ENCODE measurements at regions not wholly inside any gene's neighbourhood (a gene's known extent, or its start where the extent isn't known, plus 50 kb on each side); places are given as distances from the start of the nearest gene placed in this dataset.

- H3K4me3 ChIP-seq (replicated peaks; ENCODE audit: low read depth, low read length): no peak overlapping the region
- no peak for TF ChIP-seq CTCF (IDR thresholded peaks at IDR 0.05; ENCODE audit: insufficient read depth, low read length, poor library complexity, severe bottlenecking)
- no peak for DNase-seq (ENCODE audit: extremely low read depth, insufficient read length)
- H3K36me3 ChIP-seq (ENCODE audit: control insufficient read depth, insufficient read depth, low read length): no peaks in the 10 kb centered on the region
- no peaks in the 10 kb centered on the region for H3K27me3 ChIP-seq (replicated peaks; ENCODE audit: control insufficient read depth, insufficient read depth, low read length)
These were observed 160.0 kb upstream of the DTNBP1 start for GRCh38 chr6:15822835-15823234.

- TF ChIP-seq CTCF (IDR thresholded peaks at IDR 0.05; ENCODE audit: insufficient read depth, low read length, poor library complexity, severe bottlenecking): no peak
- no peaks in the 10 kb centered on the region for H3K36me3 ChIP-seq (ENCODE audit: control insufficient read depth, insufficient read depth, low read length)
- no peak overlapping the region for H3K4me3 ChIP-seq (replicated peaks; ENCODE audit: low read depth, low read length)
- H3K27me3 ChIP-seq (replicated peaks; ENCODE audit: control insufficient read depth, insufficient read depth, low read length): no peaks in the 10 kb centered on the region
- no peak for DNase-seq (ENCODE audit: extremely low read depth, insufficient read length)
These were observed 157.0 kb upstream of the DTNBP1 start for GRCh38 chr6:15819841-15820240.

GRCh38 chr6:15819226-15819625 lies 156.4 kb upstream of the DTNBP1 start:
- Histone ChIP-seq H3K36me3 (ENCODE audit: control insufficient read depth, insufficient read depth, low read length) (no peaks in the 10 kb centered on the region), H3K27me3 (replicated peaks; ENCODE audit: control insufficient read depth, insufficient read depth, low read length) (no peaks in the 10 kb centered on the region), H3K4me3 (replicated peaks; ENCODE audit: low read depth, low read length) (no peak overlapping the region)
- TF ChIP-seq CTCF (IDR thresholded peaks at IDR 0.05; ENCODE audit: insufficient read depth, low read length, poor library complexity, severe bottlenecking): no peak
- DNase-seq (ENCODE audit: extremely low read depth, insufficient read length): no peak

- no peak for DNase-seq (ENCODE audit: extremely low read depth, insufficient read length)
- H3K27me3 ChIP-seq (replicated peaks; ENCODE audit: control insufficient read depth, insufficient read depth, low read length): no peaks in the 10 kb centered on the region
- TF ChIP-seq CTCF (IDR thresholded peaks at IDR 0.05; ENCODE audit: insufficient read depth, low read length, poor library complexity, severe bottlenecking): no peak
- H3K36me3 ChIP-seq (ENCODE audit: control insufficient read depth, insufficient read depth, low read length): no peaks in the 10 kb centered on the region
- no peak overlapping the region for H3K4me3 ChIP-seq (replicated peaks; ENCODE audit: low read depth, low read length)
These were observed 155.7 kb upstream of the DTNBP1 start for GRCh38 chr6:15818491-15818890.

- TF ChIP-seq CTCF (IDR thresholded peaks at IDR 0.05; ENCODE audit: insufficient read depth, low read length, poor library complexity, severe bottlenecking): no peak
- Histone ChIP-seq H3K36me3 (ENCODE audit: control insufficient read depth, insufficient read depth, low read length) (no peaks in the 10 kb centered on the region), H3K27me3 (replicated peaks; ENCODE audit: control insufficient read depth, insufficient read depth, low read length) (no peaks in the 10 kb centered on the region), H3K4me3 (replicated peaks; ENCODE audit: low read depth, low read length) (no peak overlapping the region)
- DNase-seq (ENCODE audit: extremely low read depth, insufficient read length): no peak
These were observed 155.2 kb upstream of the DTNBP1 start for GRCh38 chr6:15818044-15818443.

GRCh38 chr6:15817100-15817499 lies 154.3 kb upstream of the DTNBP1 start:
- Histone ChIP-seq H3K36me3 (ENCODE audit: control insufficient read depth, insufficient read depth, low read length) (no peaks in the 10 kb centered on the region), H3K27me3 (replicated peaks; ENCODE audit: control insufficient read depth, insufficient read depth, low read length) (no peaks in the 10 kb centered on the region), H3K4me3 (replicated peaks; ENCODE audit: low read depth, low read length) (no peak overlapping the region)
- no peak for TF ChIP-seq CTCF (IDR thresholded peaks at IDR 0.05; ENCODE audit: insufficient read depth, low read length, poor library complexity, severe bottlenecking)
- DNase-seq (ENCODE audit: extremely low read depth, insufficient read length): no peak
